HEK293 (cell line): ENCODE measurements at regions not wholly inside any gene's neighbourhood (a gene's known extent, or its start where the extent isn't known, plus 50 kb on each side); places are given as distances from the start of the nearest gene placed in this dataset.

Experiments used
- CTCF ChIA-PET: fragments of 350-600 bp; formaldehyde crosslinking; extraction: SDS; loops from one replicate; lab custom pipeline; 2021; ENCODE audit warnings: antibody characterized with exemption; lab: Yijun Ruan, JAX
- POLR2A ChIA-PET: fragments of 300-600 bp; formaldehyde crosslinking; extraction: SDS; loops from one replicate; lab custom pipeline; 2020; ENCODE audit warnings: antibody characterized with exemption, inconsistent platforms; lab: Yijun Ruan, JAX
- H3K27ac ChIP-seq: fragments of 200-500 bp; sonication (Bioruptor generic); 2 replicates; pipeline ENCODE4 v1.5.1; 2014; ENCODE audit warnings: low read depth, low read length, control low read depth, inconsistent platforms; ENCODE audit errors: extremely low read depth
- H3K36me3 ChIP-seq, 2 experiments: fragments of 200-500 bp in 1 of 2; sonication (Bioruptor generic) in 1 of 2; 1 replicate in 1 of 2; 2 replicates in 1 of 2; pipeline ENCODE4 v1.5.1; 2014 to 2017; ENCODE audit warnings: inconsistent platforms in 2 of 2, low read length in 2 of 2; ENCODE audit not compliant: control insufficient read depth in 2 of 2, insufficient read depth in 1 of 2
- H3K4me1 ChIP-seq: fragments of 200-500 bp; sonication (Bioruptor generic); 2 replicates; pipeline ENCODE4 v1.5.1; 2014; ENCODE audit warnings: mild to moderate bottlenecking, low read length, inconsistent platforms; ENCODE audit not compliant: control insufficient read depth, insufficient read depth
- H3K4me3 ChIP-seq: 2 replicates; pipeline ENCODE4 v1.5.1; 2011; ENCODE audit warnings: low read depth, mild to moderate bottlenecking, control low read depth, low read length, moderate library complexity
- H3K9me3 ChIP-seq: fragments of 200-500 bp; sonication (Bioruptor generic); 2 replicates; pipeline ENCODE4 v1.5.1; 2014; ENCODE audit warnings: low read depth, low read length, inconsistent platforms; ENCODE audit not compliant: control insufficient read depth, insufficient read depth
- HOXC10 ChIP-seq: sonication (generic); formaldehyde crosslinking; IDR thresholded peaks from 2 replicates; pipeline ENCODE4 v1.8.1; 2023; ENCODE audit warnings: mild to moderate bottlenecking, missing genetic modification reagents
- KLF7 ChIP-seq: fragments of 450-650 bp; formaldehyde crosslinking; IDR thresholded peaks from 2 replicates; pipeline ENCODE4 v1.5.1; 2016; ENCODE audit warnings: missing biosample characterization, missing genetic modification characterization, borderline replicate concordance
- OSR2 ChIP-seq: fragments of 450-650 bp; formaldehyde crosslinking; IDR thresholded peaks from 2 replicates; pipeline ENCODE4 v1.5.1; 2016; ENCODE audit warnings: missing biosample characterization, missing genetic modification characterization
- OVOL3 ChIP-seq: fragments of 450-650 bp; formaldehyde crosslinking; IDR thresholded peaks from 2 replicates; pipeline ENCODE4 v1.5.1; 2016; ENCODE audit warnings: missing biosample characterization, missing genetic modification characterization
- ZBTB20 ChIP-seq: fragments of 450-650 bp; formaldehyde crosslinking; IDR thresholded peaks from 2 replicates; pipeline ENCODE4 v1.5.1; 2016; ENCODE audit warnings: missing biosample characterization, missing genetic modification characterization
- ZFHX2 ChIP-seq: fragments of 450-650 bp; formaldehyde crosslinking; conservative IDR thresholded peaks from 2 replicates; pipeline ENCODE4 v1.5.1; 2016; ENCODE audit warnings: missing biosample characterization, missing genetic modification characterization
- ZNF132 ChIP-seq: fragments of 450-650 bp; formaldehyde crosslinking; IDR thresholded peaks from 2 replicates; pipeline ENCODE4 v1.5.1; 2017; ENCODE audit warnings: missing biosample characterization, missing genetic modification characterization, borderline replicate concordance
- ZNF146 ChIP-seq: fragments of 450-650 bp; formaldehyde crosslinking; IDR thresholded peaks from 2 replicates; pipeline ENCODE4 v1.5.1; 2016; ENCODE audit warnings: missing biosample characterization, missing genetic modification characterization
- ZNF19 ChIP-seq: fragments of 450-650 bp; formaldehyde crosslinking; IDR thresholded peaks from 2 replicates; pipeline ENCODE4; 2016; ENCODE audit warnings: missing biosample characterization, missing genetic modification characterization, low read depth
- ZNF2 ChIP-seq: fragments of 450-650 bp; formaldehyde crosslinking; IDR thresholded peaks from 2 replicates; pipeline ENCODE4 v1.5.1; 2016; ENCODE audit warnings: missing biosample characterization, missing genetic modification characterization
- ZNF223 ChIP-seq: fragments of 450-650 bp; formaldehyde crosslinking; IDR thresholded peaks from 2 replicates; pipeline ENCODE4 v1.5.1; 2016; ENCODE audit warnings: missing biosample characterization, missing genetic modification characterization
- ZNF274 ChIP-seq, 2 experiments: fragments of 200-500 bp in 1 of 2; fragments of 450-650 bp in 1 of 2; sonication (Bioruptor generic) in 1 of 2; formaldehyde crosslinking in 1 of 2; IDR thresholded peaks; 2 replicates each; pipeline versions ENCODE4 v1.5.1 to v1.6.1; 2014 to 2016; ENCODE audit warnings: borderline replicate concordance in 1 of 2, inconsistent platforms in 1 of 2, low read length in 1 of 2, missing biosample characterization in 1 of 2, missing genetic modification characterization in 1 of 2
- ZNF311 ChIP-seq: fragments of 450-650 bp; formaldehyde crosslinking; IDR thresholded peaks from 2 replicates; pipeline ENCODE4 v1.5.1; 2017; ENCODE audit warnings: missing biosample characterization, missing genetic modification characterization, borderline replicate concordance
- ZNF391 ChIP-seq: fragments of 450-650 bp; formaldehyde crosslinking; IDR thresholded peaks from 2 replicates; pipeline ENCODE4 v1.5.1; 2016; ENCODE audit warnings: low read depth, missing biosample characterization, missing genetic modification characterization, borderline replicate concordance
- ZNF426 ChIP-seq: fragments of 450-650 bp; formaldehyde crosslinking; IDR thresholded peaks from 2 replicates; pipeline ENCODE4 v1.5.1; 2017; ENCODE audit warnings: missing biosample characterization, missing genetic modification characterization, mild to moderate bottlenecking, inconsistent platforms, moderate library complexity
- ZNF510 ChIP-seq: fragments of 450-650 bp; formaldehyde crosslinking; IDR thresholded peaks from 2 replicates; pipeline ENCODE4 v1.5.1; 2018; ENCODE audit warnings: mild to moderate bottlenecking, missing genetic modification characterization, missing biosample characterization; ENCODE audit not compliant: insufficient replicate concordance
- ZNF600 ChIP-seq: fragments of 450-650 bp; formaldehyde crosslinking; IDR thresholded peaks from 2 replicates; pipeline ENCODE4 v1.5.1; 2016; ENCODE audit warnings: missing biosample characterization, missing genetic modification characterization
- ZNF624 ChIP-seq: fragments of 450-650 bp; formaldehyde crosslinking; IDR thresholded peaks from 2 replicates; pipeline ENCODE4 v1.5.1; 2017; ENCODE audit warnings: missing biosample characterization, missing genetic modification characterization
- ZNF777 ChIP-seq: fragments of 450-650 bp; formaldehyde crosslinking; IDR thresholded peaks from 2 replicates; pipeline ENCODE4 v1.5.1; 2017; ENCODE audit warnings: missing biosample characterization, missing genetic modification characterization, borderline replicate concordance
- ZNF792 ChIP-seq: fragments of 450-650 bp; formaldehyde crosslinking; IDR thresholded peaks from 2 replicates; pipeline ENCODE4 v1.5.1; 2016; ENCODE audit warnings: missing biosample characterization, missing genetic modification characterization
- ZNF843 ChIP-seq: fragments of 450-650 bp; formaldehyde crosslinking; IDR thresholded peaks from 2 replicates; pipeline ENCODE4 v1.5.1; 2016; ENCODE audit warnings: missing biosample characterization, missing genetic modification characterization
- TF ChIP-seq, protein P1 (sequence below): fragments of 450-650 bp; formaldehyde crosslinking; IDR thresholded peaks from 2 replicates; pipeline ENCODE4 v1.5.1; 2016; ENCODE audit warnings: missing biosample characterization, missing genetic modification characterization
- TF ChIP-seq, protein P2 (sequence below): fragments of 450-650 bp; formaldehyde crosslinking; IDR thresholded peaks from 2 replicates; pipeline ENCODE4 v1.5.1; 2016; ENCODE audit warnings: missing biosample characterization, missing genetic modification characterization, borderline replicate concordance
- TF ChIP-seq, protein P3 (sequence below): fragments of 450-650 bp; formaldehyde crosslinking; IDR thresholded peaks from 2 replicates; pipeline ENCODE4 v1.5.1; 2016; ENCODE audit warnings: missing biosample characterization, missing genetic modification characterization
- TF ChIP-seq, protein P4 (sequence below): fragments of 450-650 bp; formaldehyde crosslinking; IDR thresholded peaks from 2 replicates; pipeline ENCODE4 v1.5.1; 2016; ENCODE audit warnings: missing biosample characterization, missing genetic modification characterization
- TF ChIP-seq, protein P5 (sequence below): fragments of 450-650 bp; formaldehyde crosslinking; IDR thresholded peaks from 2 replicates; pipeline ENCODE4 v1.5.1; 2016; ENCODE audit warnings: missing biosample characterization, missing genetic modification characterization

DNA sequence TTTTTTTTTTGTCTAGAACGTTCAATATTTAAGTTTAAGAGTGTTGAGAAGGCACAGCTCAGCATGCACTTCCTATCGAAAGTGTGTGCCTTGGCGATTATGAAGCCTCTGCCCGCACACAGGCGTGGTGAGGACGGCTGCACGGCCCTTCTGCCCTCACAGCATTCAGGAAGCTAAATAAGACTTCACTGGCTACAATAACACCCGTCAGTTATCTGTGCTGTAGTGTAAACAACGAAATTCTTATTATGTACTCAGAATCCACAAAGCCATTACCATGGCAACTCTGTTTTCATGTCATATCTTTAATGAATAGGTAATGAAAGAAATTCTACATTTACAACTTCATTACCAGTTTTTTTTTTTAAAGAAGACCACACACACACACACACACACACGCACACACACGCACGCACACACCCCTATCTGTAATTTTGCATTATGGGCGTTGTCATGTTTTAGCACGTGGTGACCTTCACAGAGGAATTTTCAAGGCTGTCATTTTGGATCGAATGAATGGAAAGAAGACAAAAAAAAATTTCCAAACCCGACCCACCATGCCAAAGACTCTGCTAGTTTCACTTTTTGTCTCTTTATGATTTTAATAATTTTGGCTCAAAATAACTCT lies 254.8 kb upstream of the CTBP2 start:
- no peaks in the 10 kb centered on the region for H3K36me3 ChIP-seq
- ChIA-PET CTCF (interaction anchor here (0.6 to 0.8 kb wide), 2 partner anchors 109 to 212 kb away, joined by 3 to 5 read pairs; no protein-coding TSS in a partner anchor), POLR2A (no interaction called here)
- H3K27ac ChIP-seq, result no peak overlapping the region
- TF ChIP-seq, protein P1, sequence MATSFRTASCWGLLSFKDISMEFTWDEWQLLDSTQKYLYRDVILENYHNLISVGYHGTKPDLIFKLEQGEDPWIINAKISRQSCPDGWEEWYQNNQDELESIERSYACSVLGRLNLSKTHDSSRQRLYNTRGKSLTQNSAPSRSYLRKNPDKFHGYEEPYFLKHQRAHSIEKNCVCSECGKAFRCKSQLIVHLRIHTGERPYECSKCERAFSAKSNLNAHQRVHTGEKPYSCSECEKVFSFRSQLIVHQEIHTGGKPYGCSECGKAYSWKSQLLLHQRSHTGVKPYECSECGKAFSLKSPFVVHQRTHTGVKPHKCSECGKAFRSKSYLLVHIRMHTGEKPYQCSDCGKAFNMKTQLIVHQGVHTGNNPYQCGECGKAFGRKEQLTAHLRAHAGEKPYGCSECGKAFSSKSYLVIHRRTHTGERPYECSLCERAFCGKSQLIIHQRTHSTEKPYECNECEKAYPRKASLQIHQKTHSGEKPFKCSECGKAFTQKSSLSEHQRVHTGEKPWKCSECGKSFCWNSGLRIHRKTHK (tag by site-specific recombination), result no peak
- TF ChIP-seq ZNF600 (tag by site-specific recombination) (no peak), ZNF132 (tag by site-specific recombination) (no peak), KLF7 (no peak), ZNF146 (tag by site-specific recombination) (no peak), ZNF391 (tag by site-specific recombination) (no peak), ZNF311 (tag by site-specific recombination) (no peak), ZNF792 (tag by site-specific recombination) (no peak), OSR2 (tag by site-specific recombination) (no peak), ZNF777 (tag by site-specific recombination) (no peak), ZNF843 (tag by site-specific recombination) (no peak), HOXC10 (CRISPR knock-in tag) (no peak), ZNF624 (tag by site-specific recombination) (no peak), ZNF19 (tag by site-specific recombination) (no peak)
- TF ChIP-seq, protein P2, sequence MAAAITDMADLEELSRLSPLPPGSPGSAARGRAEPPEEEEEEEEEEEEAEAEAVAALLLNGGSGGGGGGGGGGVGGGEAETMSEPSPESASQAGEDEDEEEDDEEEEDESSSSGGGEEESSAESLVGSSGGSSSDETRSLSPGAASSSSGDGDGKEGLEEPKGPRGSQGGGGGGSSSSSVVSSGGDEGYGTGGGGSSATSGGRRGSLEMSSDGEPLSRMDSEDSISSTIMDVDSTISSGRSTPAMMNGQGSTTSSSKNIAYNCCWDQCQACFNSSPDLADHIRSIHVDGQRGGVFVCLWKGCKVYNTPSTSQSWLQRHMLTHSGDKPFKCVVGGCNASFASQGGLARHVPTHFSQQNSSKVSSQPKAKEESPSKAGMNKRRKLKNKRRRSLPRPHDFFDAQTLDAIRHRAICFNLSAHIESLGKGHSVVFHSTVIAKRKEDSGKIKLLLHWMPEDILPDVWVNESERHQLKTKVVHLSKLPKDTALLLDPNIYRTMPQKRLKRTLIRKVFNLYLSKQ, result no peak
- TF ChIP-seq, protein P3, sequence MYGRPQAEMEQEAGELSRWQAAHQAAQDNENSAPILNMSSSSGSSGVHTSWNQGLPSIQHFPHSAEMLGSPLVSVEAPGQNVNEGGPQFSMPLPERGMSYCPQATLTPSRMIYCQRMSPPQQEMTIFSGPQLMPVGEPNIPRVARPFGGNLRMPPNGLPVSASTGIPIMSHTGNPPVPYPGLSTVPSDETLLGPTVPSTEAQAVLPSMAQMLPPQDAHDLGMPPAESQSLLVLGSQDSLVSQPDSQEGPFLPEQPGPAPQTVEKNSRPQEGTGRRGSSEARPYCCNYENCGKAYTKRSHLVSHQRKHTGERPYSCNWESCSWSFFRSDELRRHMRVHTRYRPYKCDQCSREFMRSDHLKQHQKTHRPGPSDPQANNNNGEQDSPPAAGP (tag by site-specific recombination), result no peak
- TF ChIP-seq, protein P4, sequence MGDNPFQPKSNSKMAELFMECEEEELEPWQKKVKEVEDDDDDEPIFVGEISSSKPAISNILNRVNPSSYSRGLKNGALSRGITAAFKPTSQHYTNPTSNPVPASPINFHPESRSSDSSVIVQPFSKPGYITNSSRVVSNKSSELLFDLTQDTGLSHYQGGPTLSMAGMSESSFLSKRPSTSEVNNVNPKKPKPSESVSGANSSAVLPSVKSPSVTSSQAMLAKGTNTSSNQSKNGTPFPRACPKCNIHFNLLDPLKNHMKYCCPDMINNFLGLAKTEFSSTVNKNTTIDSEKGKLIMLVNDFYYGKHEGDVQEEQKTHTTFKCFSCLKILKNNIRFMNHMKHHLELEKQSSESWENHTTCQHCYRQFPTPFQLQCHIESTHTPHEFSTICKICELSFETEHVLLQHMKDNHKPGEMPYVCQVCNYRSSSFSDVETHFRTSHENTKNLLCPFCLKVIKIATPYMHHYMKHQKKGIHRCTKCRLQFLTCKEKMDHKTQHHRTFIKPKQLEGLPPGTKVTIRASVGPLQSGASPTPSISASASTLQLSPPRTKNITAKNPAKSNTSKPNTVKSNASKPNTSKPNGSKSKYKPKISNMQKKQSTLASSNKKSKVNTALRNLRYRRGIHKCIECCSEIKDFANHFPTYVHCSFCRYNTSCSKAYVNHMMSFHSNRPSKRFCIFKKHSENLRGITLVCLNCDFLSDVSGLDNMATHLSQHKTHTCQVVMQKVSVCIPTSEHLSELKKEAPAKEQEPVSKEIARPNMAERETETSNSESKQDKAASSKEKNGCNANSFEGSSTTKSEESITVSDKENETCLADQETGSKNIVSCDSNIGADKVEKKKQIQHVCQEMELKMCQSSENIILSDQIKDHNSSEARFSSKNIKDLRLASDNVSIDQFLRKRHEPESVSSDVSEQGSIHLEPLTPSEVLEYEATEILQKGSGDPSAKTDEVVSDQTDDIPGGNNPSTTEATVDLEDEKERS (tag by site-specific recombination), result no peak
- no peaks in the 10 kb centered on the region; the same call in 1 of the 2 replicates for H3K4me1 ChIP-seq
- H3K4me3 ChIP-seq, result no peak overlapping the region
- H3K9me3 ChIP-seq, result no peaks in the 10 kb centered on the region

DNA sequence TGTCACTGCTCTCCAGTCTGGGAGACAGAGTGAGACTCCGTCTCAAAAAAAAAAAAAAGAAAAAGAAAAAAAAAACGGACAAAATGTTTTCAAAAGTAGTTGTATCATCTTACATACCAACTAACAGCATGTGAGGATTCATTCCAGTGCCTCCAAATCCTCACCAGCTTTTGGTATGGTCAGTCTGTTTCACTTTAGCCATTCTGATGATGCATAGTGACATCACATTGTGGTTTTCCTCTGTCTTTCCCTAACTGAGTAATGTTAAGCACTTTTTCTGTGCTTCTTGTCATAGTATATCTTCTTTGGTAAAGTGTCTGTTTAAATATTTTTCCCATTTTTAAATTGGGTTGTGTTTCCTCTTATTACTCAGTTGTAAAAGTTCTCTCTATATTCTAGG lies 251.4 kb upstream of the CTBP2 start:
- ChIA-PET POLR2A (no interaction called here), CTCF (no interaction called here)
- no peaks in the 10 kb centered on the region for H3K36me3 ChIP-seq
- no peak overlapping the region for H3K27ac ChIP-seq
- H3K9me3 ChIP-seq, result no peaks in the 10 kb centered on the region
- no peak overlapping the region for H3K4me3 ChIP-seq
- H3K4me1 ChIP-seq, result no peaks in the 10 kb centered on the region; the same call in 1 of the 2 replicates
- TF ChIP-seq ZNF2 (tag by site-specific recombination), result no peak
- TF ChIP-seq, protein P5, sequence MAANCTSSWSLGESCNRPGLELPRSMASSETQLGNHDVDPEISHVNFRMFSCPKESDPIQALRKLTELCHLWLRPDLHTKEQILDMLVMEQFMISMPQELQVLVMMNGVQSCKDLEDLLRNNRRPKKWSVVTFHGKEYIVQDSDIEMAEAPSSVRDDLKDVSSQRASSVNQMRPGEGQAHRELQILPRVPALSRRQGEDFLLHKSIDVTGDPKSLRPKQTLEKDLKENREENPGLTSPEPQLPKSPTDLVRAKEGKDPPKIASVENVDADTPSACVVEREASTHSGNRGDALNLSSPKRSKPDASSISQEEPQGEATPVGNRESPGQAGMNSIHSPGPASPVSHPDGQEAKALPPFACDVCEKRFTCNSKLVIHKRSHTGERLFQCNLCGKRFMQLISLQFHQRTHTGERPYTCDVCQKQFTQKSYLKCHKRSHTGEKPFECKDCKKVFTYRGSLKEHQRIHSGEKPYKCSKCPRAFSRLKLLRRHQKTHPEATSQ (tag by site-specific recombination), result no peak
- TF ChIP-seq ZNF223 (tag by site-specific recombination), result no peak
- TF ChIP-seq ZNF510 (tag by site-specific recombination), result no peak
- no peak for TF ChIP-seq ZFHX2 (tag by site-specific recombination)
- TF ChIP-seq ZNF274 (IDR thresholded peaks at IDR 0.05; ENCODE audit: low read length), result no peak
- TF ChIP-seq ZNF274 (tag by site-specific recombination; IDR thresholded peaks at IDR 0.05; ENCODE audit: borderline replicate concordance), result no peak
- no peak for TF ChIP-seq OVOL3 (tag by site-specific recombination)
- no peak for TF ChIP-seq ZNF391 (tag by site-specific recombination)
- no peak for TF ChIP-seq ZNF426 (tag by site-specific recombination)
- TF ChIP-seq ZBTB20 (tag by site-specific recombination), result no peak
